Right ventricle myocardium superior (tissue), 1 donor: ENCODE measurements at regions not wholly inside any gene's neighbourhood (a gene's known extent, or its start where the extent isn't known, plus 50 kb on each side); places are given as distances from the start of the nearest gene placed in this dataset.
"Not testable (repeated sequence)": the region's sequence is repeated elsewhere in the genome, so short reads cannot be mapped to it uniquely, and the experiment has no call there.

Experiments used
- ATAC-seq: fragments of 200-7000 bp; cut with Tn5 transposase; one replicate; pipeline ENCODE4 v1.9.1; 2020; ENCODE audit warnings: mild to moderate bottlenecking; ENCODE audit not compliant: poor library complexity
- DNase-seq: peaks from one replicate; pipeline ENCODE4 v3.0.0-alpha.2; 2020
- intact Hi-C: fragments of 100-400 bp; cut with DNase I; formaldehyde crosslinking; loops from one replicate; pipeline ENCODE4 v1.11.2; 2022
- donor health status: DM: no; HTN: yes; CAD: no; lungs with severe emphysema.

DNA sequence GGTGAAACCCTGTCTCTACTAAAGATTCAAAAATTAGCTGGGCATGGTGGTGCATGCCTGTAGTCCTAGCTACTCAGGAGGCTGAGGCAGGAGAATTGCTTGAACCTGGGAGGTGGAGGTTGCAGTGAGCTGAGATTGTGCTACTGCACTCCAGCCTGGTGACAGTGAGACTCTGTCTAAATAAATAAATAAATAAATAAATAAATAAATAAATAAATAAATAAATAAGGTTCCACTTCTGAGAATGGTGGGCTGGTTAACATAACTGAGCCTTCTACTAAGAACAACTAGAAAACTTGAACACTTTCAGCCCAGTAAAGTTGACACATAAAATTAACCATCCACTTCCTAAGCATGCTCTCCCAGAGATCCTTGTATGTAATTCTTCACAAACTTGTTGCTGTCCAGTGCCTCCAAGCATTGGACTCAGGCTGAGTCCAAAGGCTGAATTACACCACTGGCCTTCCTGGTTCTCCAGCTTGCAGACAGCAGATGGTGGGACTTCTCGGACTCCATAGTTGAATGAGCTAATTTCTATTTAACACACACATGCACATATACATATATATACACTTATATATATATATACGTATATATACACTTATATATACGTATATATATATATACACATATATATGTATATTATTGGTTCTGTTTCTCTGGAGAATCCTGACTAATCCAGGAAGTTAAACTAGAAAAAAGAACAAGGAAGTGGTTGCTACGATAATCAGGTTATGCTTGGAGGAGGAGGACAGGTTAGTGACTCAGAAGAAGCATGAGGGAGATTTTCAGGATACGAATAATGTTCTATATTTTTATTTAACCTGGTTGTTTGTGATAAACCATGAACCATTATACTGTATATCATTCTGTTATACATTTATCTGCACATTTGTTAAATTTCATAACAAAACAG lies 348.8 kb downstream of the METTL4 start:
- intact Hi-C loops = loop anchor here (10.0 kb wide), 1 partner anchor 118 kb away; no protein-coding TSS in a partner anchor
- ATAC-seq (no peak), DNase-seq (no peak)

GRCh38 chr18:2223449-2223848 lies 347.9 kb downstream of the METTL4 start:
- ATAC-seq (no peak), DNase-seq (no peak)
- intact Hi-C loops = loop anchor here (10.0 kb wide), 1 partner anchor 119 kb away; no protein-coding TSS in a partner anchor

GRCh38 chr18:2223849-2224248 lies 347.5 kb downstream of the METTL4 start:
- peak; percentile 63 for ATAC-seq
- no peak for DNase-seq
- intact Hi-C loops = loop anchor here (10.0 kb wide), 1 partner anchor 119 kb away; no protein-coding TSS in a partner anchor

DNA sequence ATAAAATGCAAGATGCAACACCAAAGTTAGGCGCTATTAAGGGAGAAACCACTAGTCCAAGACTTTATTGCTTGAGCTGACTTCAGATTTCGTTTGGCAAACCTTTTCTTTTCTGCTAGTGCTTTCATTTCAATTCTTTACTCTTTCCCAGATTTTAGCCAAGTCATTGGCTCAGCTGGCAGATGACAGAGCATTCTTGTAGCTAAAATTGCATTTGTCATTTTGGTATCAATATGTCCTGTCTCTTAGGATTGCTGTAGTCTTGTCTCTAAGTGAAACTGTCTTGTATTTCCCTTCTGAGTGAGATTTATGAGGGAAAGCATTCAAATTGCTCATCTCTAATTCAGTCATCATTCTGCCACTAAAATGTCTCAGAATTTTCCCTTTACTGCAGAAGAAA lies 335.1 kb downstream of the METTL4 start:
- ATAC-seq = no peak
- intact Hi-C loops = no loop called here

DNA sequence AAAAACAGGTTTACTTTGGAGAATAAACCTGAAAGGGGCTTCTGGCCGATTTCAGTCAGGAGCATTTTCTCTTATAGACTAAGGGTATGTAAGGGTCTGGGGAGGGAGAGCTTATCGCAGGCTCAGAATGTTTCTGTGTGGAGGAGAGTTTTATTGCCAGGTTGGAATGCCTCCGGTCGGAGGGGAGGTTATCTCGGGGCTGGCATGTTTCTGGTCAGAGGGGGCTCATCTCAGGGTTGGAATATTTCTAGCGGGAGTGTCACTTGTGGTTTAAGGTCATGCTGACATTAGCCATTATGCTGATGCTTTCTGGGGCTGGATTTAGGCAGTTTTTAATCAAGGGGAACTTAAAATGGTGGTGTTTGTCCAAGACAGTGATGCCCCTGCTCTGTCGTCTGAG lies 333.6 kb downstream of the METTL4 start:
- intact Hi-C loops = no loop called here
- ATAC-seq (no peak), DNase-seq (no peak)

More for the DNA sequence above, 335.1 kb downstream of the METTL4 start:
- no peak for DNase-seq

- DNase-seq = no peak
- intact Hi-C loops = no loop called here
- no peak for ATAC-seq
Observed at GRCh38 chr18:2240311-2240705, 331.0 kb downstream of the METTL4 start.

DNA sequence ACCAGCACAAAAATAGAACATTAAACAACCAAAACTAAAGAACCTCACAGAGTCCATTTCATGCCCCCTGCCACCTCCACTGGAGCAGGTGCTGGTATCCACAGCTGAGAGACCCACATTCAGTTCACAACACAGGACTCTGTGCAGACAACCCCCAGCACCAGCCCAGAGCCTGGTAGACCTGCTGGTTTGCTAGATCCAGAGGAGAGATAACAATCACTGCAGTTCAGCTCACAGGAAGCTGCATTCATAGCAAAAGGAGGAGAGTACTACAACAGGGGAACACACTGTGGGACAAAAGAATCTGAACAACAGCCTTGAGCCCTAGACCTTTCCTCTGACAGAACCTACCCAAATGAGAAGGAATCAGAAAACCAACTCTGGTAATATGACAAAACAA lies 326.7 kb downstream of the METTL4 start:
- ATAC-seq (no peak), DNase-seq (no peak)
- intact Hi-C loops = no loop called here

- intact Hi-C loops, DNase-seq, ATAC-seq: not testable (repeated sequence)
Observed at GRCh38 chr18:2247101-2247500, 324.2 kb downstream of the METTL4 start.

GRCh38 chr18:2254977-2255376 lies 316.3 kb downstream of the METTL4 start:
- intact Hi-C loops = no loop called here
- DNase-seq (no peak), ATAC-seq (no peak)

- intact Hi-C loops = no loop called here
Observed at GRCh38 chr18:2256577-2256976, 314.7 kb downstream of the METTL4 start.

GRCh38 chr18:2258954-2259353 lies 312.4 kb downstream of the METTL4 start:
- no peak for ATAC-seq
- DNase-seq = no peak
- intact Hi-C loops = no loop called here

More at GRCh38 chr18:2256577-2256976, 314.7 kb downstream of the METTL4 start:
- ATAC-seq = no peak
- DNase-seq = no peak

GRCh38 chr18:2263303-2263890 lies 307.9 kb downstream of the METTL4 start:
- intact Hi-C loops = no loop called here
- no peak for DNase-seq
- no peak for ATAC-seq

DNA sequence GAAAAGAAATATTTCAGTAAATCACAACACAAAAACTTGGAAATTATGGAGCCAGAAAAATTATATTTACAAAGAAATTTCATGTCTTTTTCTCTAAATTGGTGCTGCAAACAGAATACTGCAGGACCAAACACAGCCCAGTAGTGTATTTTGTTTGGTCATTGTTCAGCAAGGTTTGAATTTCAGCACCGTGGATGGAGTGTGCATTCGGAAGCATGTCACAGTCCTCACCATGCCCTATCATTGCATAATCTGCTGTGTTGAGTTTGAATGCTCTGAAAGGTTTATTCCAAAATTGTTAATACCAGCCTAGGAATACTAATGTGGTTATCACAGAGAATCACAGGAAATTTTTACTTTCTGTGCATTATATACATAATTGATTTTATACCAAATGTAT lies 296.7 kb downstream of the METTL4 start:
- ATAC-seq = no peak
- intact Hi-C loops = no loop called here
- DNase-seq = no peak

DNA sequence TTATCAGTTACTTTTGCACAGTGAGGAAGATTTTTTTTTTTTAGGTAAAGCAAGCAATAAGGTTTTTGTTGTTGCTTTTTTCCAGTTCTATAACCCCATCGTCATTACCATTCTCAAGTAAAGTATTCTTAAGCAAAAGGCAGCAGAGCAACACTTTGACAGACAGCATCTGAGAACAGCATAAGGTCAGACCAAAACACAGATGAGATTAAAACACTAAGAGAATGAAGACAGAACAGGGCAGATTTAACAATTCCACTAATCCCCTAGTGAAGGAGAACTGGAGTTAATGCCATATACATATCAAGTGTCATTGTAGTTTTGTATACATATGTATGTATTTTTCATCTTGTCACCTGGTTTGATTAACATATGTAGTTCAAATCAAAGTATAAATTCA lies 290.2 kb downstream of the METTL4 start:
- no peak for DNase-seq
- intact Hi-C loops = no loop called here
- no peak for ATAC-seq

GRCh38 chr18:2281523-2282199 lies 289.6 kb downstream of the METTL4 start:
- DNase-seq (no peak), ATAC-seq (no peak)
- intact Hi-C loops = no loop called here

DNA sequence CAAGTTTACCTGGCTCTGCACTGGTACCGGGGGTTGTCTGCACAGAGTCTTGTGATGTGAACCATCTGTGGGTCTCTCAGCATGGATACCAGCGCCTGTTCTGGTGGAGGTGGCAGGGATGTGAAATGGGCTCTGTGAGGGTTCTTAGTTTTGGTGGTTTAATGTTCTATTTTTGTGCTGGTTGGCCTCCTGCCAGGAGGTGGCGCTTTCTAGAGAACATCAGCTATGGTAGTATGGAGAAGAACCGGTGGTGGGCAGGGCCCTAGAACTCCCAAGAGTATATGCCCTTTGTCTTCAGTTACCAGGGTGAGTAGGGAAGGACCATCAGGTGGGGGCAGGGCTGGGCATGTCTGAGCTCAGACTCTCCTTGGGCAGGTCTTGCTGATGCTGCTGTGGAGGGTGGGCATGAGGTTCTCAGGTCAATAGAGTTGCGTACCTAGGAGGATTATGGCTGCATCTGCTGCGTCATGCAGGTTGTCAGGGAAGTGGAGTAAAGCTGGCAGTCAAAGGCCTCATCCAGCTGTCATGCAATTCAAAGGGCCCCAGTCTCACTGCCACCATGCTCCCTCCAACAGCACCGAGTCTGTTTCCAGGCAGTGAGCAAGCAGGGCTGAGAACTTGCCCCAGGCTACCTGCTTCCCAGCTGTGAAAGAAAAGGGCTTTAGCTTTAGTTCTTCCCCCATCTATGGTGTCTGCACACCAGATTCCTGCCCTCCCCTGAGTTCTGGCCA lies 278.0 kb downstream of the METTL4 start:
- DNase-seq (no peak), ATAC-seq (no peak)
- intact Hi-C loops = no loop called here

DNA sequence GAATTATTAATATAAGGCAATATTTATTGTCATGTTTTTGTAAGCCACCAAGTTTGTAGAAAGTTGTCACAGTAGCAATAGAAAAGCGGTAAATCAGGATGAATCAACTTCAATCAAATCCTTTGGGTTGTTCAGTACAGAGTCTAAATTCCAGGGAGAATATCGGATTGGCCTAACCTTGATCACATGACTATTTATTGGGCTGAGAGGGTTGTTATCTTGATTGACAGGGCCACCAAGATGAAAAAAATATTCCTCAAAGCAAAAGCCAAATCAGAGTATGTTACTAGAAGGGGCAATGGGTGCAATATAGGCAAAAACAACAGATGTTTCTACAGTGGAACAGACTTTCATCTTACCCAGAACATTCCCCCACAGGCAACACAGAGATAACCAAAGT lies 270.0 kb downstream of the METTL4 start:
- ATAC-seq = no peak
- intact Hi-C loops = no loop called here
- no peak for DNase-seq

- no peak for DNase-seq
- ATAC-seq = no peak
- intact Hi-C loops = no loop called here
Observed at GRCh38 chr18:2302012-2302411, 269.3 kb downstream of the METTL4 start.
